OCI-LY1 (cell line): ENCODE measurements at regions not wholly inside any gene's neighbourhood (a gene's known extent, or its start where the extent isn't known, plus 50 kb on each side); places are given as distances from the start of the nearest gene placed in this dataset.

ENCODE experiments used
- H2AFZ ChIP-seq: fragments of 200-600 bp; sonication (generic), shearing (Covaris generic); 2 replicates; pipeline ENCODE4 v1.6.0; 2014; ENCODE audit warnings: antibody characterized with exemption, mild to moderate bottlenecking, low read length
- H3F3A ChIP-seq: fragments of 200-600 bp; sonication (generic), shearing (Covaris generic); 2 replicates; pipeline ENCODE4 v1.6.0; 2014; ENCODE audit warnings: mild to moderate bottlenecking, antibody characterized with exemption, low read length, moderate library complexity; ENCODE audit not compliant: insufficient read depth
- H3K27ac ChIP-seq: fragments of 200-600 bp; sonication (generic); 2 replicates; pipeline ENCODE4 v1.5.1; 2014; ENCODE audit warnings: low read length, mixed run types, mild to moderate bottlenecking, low read depth; ENCODE audit not compliant: poor library complexity, severe bottlenecking
- H3K27me3 ChIP-seq: fragments of 200-600 bp; sonication (generic); 2 replicates; pipeline ENCODE4 v1.6.0; 2014; ENCODE audit warnings: antibody characterized with exemption, mild to moderate bottlenecking, low read length, moderate library complexity; ENCODE audit not compliant: insufficient read depth
- H3K36me3 ChIP-seq: fragments of 200-600 bp; sonication (generic); 2 replicates; pipeline ENCODE4 v1.6.1; 2014; ENCODE audit warnings: mild to moderate bottlenecking, antibody characterized with exemption, low read length, moderate library complexity, mixed read lengths; ENCODE audit not compliant: insufficient read depth
- H3K4me1 ChIP-seq: fragments of 200-600 bp; sonication (generic); 2 replicates; pipeline ENCODE4 v1.5.1; 2014; ENCODE audit warnings: mild to moderate bottlenecking, low read length, moderate library complexity; ENCODE audit not compliant: insufficient read depth, severe bottlenecking
- H3K4me2 ChIP-seq: fragments of 200-600 bp; sonication (generic), shearing (Covaris generic); 2 replicates; pipeline ENCODE4 v1.6.1; 2014; ENCODE audit warnings: low read length
- H3K4me3 ChIP-seq: fragments of 200-600 bp; sonication (generic); 2 replicates; pipeline ENCODE4 v1.5.1; 2014; ENCODE audit warnings: low read length, low read depth, mild to moderate bottlenecking, mixed read lengths; ENCODE audit not compliant: poor library complexity, severe bottlenecking
- H3K79me2 ChIP-seq: fragments of 200-600 bp; shearing (Covaris generic); 2 replicates; pipeline ENCODE4 v1.6.1; 2016; ENCODE audit warnings: mixed run types, low read length, mixed read lengths; ENCODE audit not compliant: insufficient read depth
- H3K9ac ChIP-seq: fragments of 200-600 bp; sonication (generic), shearing (Covaris generic); 2 replicates; pipeline ENCODE4 v1.6.1; 2014; ENCODE audit warnings: mild to moderate bottlenecking, low read length, mixed read lengths
- H3K9me2 ChIP-seq: fragments of 200-600 bp; sonication (generic), shearing (Covaris generic); 2 replicates; pipeline ENCODE4 v1.6.1; 2014; ENCODE audit warnings: low read depth, mild to moderate bottlenecking, low read length, mixed read lengths
- H3K9me3 ChIP-seq: fragments of 200-600 bp; shearing (Covaris generic); 2 replicates; pipeline ENCODE4 v1.6.1; 2014; ENCODE audit warnings: low read length, mixed read lengths
- H4K20me1 ChIP-seq: fragments of 200-600 bp; sonication (generic), shearing (Covaris generic); 2 replicates; pipeline ENCODE4 v1.6.0; 2016; ENCODE audit warnings: mild to moderate bottlenecking, low read length; ENCODE audit not compliant: insufficient read depth
- CTCF ChIP-seq: fragments of 200-600 bp; sonication (generic), shearing (Covaris generic); IDR thresholded peaks from 2 replicates; pipeline ENCODE4 v1.5.1; 2017; ENCODE audit warnings: mild to moderate bottlenecking, antibody characterized with exemption, low read length, moderate library complexity, mixed read lengths
- EZH2 ChIP-seq: fragments of 200-600 bp; sonication (generic), shearing (Covaris generic); IDR thresholded peaks from 2 replicates; pipeline ENCODE4 v1.8.0; 2017; ENCODE audit warnings: borderline replicate concordance, mixed run types, mild to moderate bottlenecking, antibody characterized with exemption, low read length, moderate library complexity, mixed read lengths

DNA sequence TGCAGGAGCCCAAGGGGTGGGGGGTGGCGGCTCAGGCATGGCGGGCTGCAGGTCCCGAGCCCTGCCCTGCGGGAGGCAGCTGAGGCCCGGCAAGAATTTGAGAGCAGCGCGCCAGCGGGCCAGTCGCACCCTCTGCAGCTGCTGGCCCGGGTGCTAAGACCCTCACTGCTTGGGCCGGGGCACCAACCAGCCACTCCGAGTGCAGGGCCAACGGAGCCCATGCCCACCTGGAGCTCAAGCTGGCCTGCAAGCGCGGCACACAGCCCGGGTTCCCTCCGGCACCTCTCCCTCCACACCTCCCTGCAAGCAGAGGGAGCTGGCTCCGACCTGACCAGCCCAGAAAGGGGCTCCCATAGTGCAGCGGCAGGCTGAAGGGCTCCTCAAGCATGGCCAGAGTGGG lies 758.2 kb upstream of the INTU start:
- Histone ChIP-seq H3K9me2 (no peaks in the 10 kb centered on the region), H3F3A (no peaks in the 10 kb centered on the region), H3K9ac (no peak overlapping the region), H3K4me1 (no peaks in the 10 kb centered on the region), H3K79me2 (no peaks in the 10 kb centered on the region), H4K20me1 (no peaks in the 10 kb centered on the region), H3K4me2 (no peak overlapping the region), H3K36me3 (no peaks in the 10 kb centered on the region), H3K9me3 (no peaks in the 10 kb centered on the region; the same call in 1 of the 2 replicates), H3K27ac (no peak overlapping the region), H3K27me3 (no peaks in the 10 kb centered on the region), H3K4me3 (no peak overlapping the region), H2AFZ (no peak overlapping the region)
- TF ChIP-seq CTCF (no peak), EZH2 (no peak)

- H3K9me2 ChIP-seq = no peaks in the 10 kb centered on the region
- H3K9ac ChIP-seq = no peak overlapping the region
- no peaks in the 10 kb centered on the region for H4K20me1 ChIP-seq
- TF ChIP-seq EZH2 = no peak
- no peak for TF ChIP-seq CTCF
- H3K9me3 ChIP-seq = no peaks in the 10 kb centered on the region
- no peak overlapping the region for H3K27ac ChIP-seq
- H3F3A ChIP-seq = no peaks in the 10 kb centered on the region
- H3K79me2 ChIP-seq = no peaks in the 10 kb centered on the region
- no peaks in the 10 kb centered on the region for H3K36me3 ChIP-seq
- no peaks in the 10 kb centered on the region for H3K27me3 ChIP-seq
- H3K4me3 ChIP-seq = no peak overlapping the region
- no peak overlapping the region for H3K4me2 ChIP-seq
- no peaks in the 10 kb centered on the region for H3K4me1 ChIP-seq
- H2AFZ ChIP-seq = no peak overlapping the region
Measured at GRCh38 chr4:126888968-126889367, 743.8 kb upstream of the INTU start.

DNA sequence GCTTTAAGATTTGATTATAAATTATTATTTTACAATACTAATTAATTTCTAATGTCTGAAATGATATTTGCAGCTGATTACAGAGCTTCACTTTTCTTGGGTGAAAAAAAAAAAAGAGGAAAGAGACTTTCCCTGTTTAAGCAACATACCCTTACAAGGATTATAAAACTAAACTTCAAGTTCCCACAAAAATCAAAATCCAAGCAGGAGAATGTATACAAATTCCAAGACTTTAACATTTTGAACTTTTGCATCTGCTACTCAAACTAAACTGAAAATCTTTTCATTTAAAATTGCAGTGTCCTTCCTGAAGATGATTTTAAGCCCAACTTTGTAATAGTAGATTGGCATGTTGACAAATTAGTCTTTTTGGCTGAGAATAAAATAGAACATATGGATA lies 742.4 kb upstream of the INTU start:
- Histone ChIP-seq H4K20me1 (no peaks in the 10 kb centered on the region), H3K36me3 (no peaks in the 10 kb centered on the region), H3K4me1 (no peaks in the 10 kb centered on the region), H3F3A (no peaks in the 10 kb centered on the region), H2AFZ (no peak overlapping the region), H3K4me3 (no peak overlapping the region), H3K27ac (no peak overlapping the region), H3K79me2 (no peaks in the 10 kb centered on the region), H3K4me2 (no peak overlapping the region), H3K9ac (no peak overlapping the region), H3K9me3 (no peaks in the 10 kb centered on the region), H3K27me3 (no peaks in the 10 kb centered on the region), H3K9me2 (no peaks in the 10 kb centered on the region; the same call in 1 of the 2 replicates)
- no peak for TF ChIP-seq CTCF
- TF ChIP-seq EZH2 = no peak
